ENCODE measurements at regions not wholly inside any gene's neighbourhood (a gene's known extent, or its start where the extent isn't known, plus 50 kb on each side); places are given as distances from the start of the nearest gene placed in this dataset.

GRCh38 chr2:199524689-199525574, 67.2 kb upstream of the SATB2 start (continued):
- no peak for TF ChIP-seq SKIL (CRISPR knock-in tag; IDR thresholded peaks at IDR 0.05; ENCODE audit: borderline replicate concordance)
- TF ChIP-seq IRF2 (CRISPR knock-in tag; IDR thresholded peaks at IDR 0.05) = 0 out of 2 replicates have a peak, but pooled peaks have one; percentile 22
- peak; percentile 39; the same call in 1 of the 2 replicates for TF ChIP-seq CBX5 (CRISPR knock-in tag; IDR thresholded peaks at IDR 0.05; ENCODE audit: borderline replicate concordance)
- peak; percentile 87 for TF ChIP-seq SALL1 (CRISPR knock-in tag; IDR thresholded peaks at IDR 0.05)
- TF ChIP-seq ZSCAN9 (CRISPR knock-in tag; IDR thresholded peaks at IDR 0.05; ENCODE audit: borderline replicate concordance) = no peak
- no peak for TF ChIP-seq NFE2 (CRISPR knock-in tag; IDR thresholded peaks at IDR 0.05)
- peak; percentile 73 for TF ChIP-seq RXRB (CRISPR knock-in tag; IDR thresholded peaks at IDR 0.05; ENCODE audit: borderline replicate concordance)
- TF ChIP-seq NR2F1 (CRISPR knock-in tag; IDR thresholded peaks at IDR 0.05) = peak; percentile 49 to 86; a peak in 3 of 4 replicates
- 0 out of 2 replicates have a peak, but pooled peaks have one; percentile 18 for TF ChIP-seq ZGPAT (CRISPR knock-in tag; IDR thresholded peaks at IDR 0.05)
- TF ChIP-seq ZNF205 (CRISPR knock-in tag; IDR thresholded peaks at IDR 0.05) = peak; percentile 95
- TF ChIP-seq HMG20A (CRISPR knock-in tag; IDR thresholded peaks at IDR 0.05; ENCODE audit: borderline replicate concordance) = peak; percentile 50; the same call in 1 of the 2 replicates
- peak; percentile 65; the same call in 1 of the 2 replicates for TF ChIP-seq BCL6 (CRISPR knock-in tag; IDR thresholded peaks at IDR 0.05)
- no peak for TF ChIP-seq REL (CRISPR knock-in tag; conservative IDR thresholded peaks at IDR 0.05)
- TF ChIP-seq PHF21A (CRISPR knock-in tag; IDR thresholded peaks at IDR 0.05) = peak; percentile 56; the same call in 1 of the 2 replicates
- peak; percentile 35 for TF ChIP-seq CEBPG (CRISPR knock-in tag; IDR thresholded peaks at IDR 0.05)
- TF ChIP-seq, protein P1, sequence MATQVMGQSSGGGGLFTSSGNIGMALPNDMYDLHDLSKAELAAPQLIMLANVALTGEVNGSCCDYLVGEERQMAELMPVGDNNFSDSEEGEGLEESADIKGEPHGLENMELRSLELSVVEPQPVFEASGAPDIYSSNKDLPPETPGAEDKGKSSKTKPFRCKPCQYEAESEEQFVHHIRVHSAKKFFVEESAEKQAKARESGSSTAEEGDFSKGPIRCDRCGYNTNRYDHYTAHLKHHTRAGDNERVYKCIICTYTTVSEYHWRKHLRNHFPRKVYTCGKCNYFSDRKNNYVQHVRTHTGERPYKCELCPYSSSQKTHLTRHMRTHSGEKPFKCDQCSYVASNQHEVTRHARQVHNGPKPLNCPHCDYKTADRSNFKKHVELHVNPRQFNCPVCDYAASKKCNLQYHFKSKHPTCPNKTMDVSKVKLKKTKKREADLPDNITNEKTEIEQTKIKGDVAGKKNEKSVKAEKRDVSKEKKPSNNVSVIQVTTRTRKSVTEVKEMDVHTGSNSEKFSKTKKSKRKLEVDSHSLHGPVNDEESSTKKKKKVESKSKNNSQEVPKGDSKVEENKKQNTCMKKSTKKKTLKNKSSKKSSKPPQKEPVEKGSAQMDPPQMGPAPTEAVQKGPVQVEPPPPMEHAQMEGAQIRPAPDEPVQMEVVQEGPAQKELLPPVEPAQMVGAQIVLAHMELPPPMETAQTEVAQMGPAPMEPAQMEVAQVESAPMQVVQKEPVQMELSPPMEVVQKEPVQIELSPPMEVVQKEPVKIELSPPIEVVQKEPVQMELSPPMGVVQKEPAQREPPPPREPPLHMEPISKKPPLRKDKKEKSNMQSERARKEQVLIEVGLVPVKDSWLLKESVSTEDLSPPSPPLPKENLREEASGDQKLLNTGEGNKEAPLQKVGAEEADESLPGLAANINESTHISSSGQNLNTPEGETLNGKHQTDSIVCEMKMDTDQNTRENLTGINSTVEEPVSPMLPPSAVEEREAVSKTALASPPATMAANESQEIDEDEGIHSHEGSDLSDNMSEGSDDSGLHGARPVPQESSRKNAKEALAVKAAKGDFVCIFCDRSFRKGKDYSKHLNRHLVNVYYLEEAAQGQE (IDR thresholded peaks at IDR 0.05; ENCODE audit: borderline replicate concordance in 1 of 2, low read depth in 1 of 2, low read length in 2 of 2) = no peak
- TF ChIP-seq ARNT (IDR thresholded peaks at IDR 0.05) = no peak
- TF ChIP-seq CBFB (CRISPR knock-in tag; IDR thresholded peaks at IDR 0.05) = peak; percentile 96
- TF ChIP-seq, protein P2, sequence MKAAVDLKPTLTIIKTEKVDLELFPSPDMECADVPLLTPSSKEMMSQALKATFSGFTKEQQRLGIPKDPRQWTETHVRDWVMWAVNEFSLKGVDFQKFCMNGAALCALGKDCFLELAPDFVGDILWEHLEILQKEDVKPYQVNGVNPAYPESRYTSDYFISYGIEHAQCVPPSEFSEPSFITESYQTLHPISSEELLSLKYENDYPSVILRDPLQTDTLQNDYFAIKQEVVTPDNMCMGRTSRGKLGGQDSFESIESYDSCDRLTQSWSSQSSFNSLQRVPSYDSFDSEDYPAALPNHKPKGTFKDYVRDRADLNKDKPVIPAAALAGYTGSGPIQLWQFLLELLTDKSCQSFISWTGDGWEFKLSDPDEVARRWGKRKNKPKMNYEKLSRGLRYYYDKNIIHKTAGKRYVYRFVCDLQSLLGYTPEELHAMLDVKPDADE (CRISPR knock-in tag; IDR thresholded peaks at IDR 0.05) = no peak
- peak; percentile 95 for TF ChIP-seq FOXA3 (CRISPR knock-in tag; IDR thresholded peaks at IDR 0.05)
- no peak for TF ChIP-seq ZNF24 (IDR thresholded peaks at IDR 0.05)
- peak; percentile 97 for TF ChIP-seq HNF4A (CRISPR knock-in tag; IDR thresholded peaks at IDR 0.05)
